Peyer's patch (tissue), 4 donors: ENCODE measurements at regions not wholly inside any gene's neighbourhood (a gene's known extent, or its start where the extent isn't known, plus 50 kb on each side); places are given as distances from the start of the nearest gene placed in this dataset.

ENCODE experiments used
- DNase-seq, 3 donors: peaks; one replicate each; pipeline ENCODE4 v3.0.0-alpha.2; 2017 to 2019
- H3K27ac ChIP-seq, 4 donors: fragments of 200-600 bp; sonication (generic); one replicate each; pipeline ENCODE4 v1.5.1; 2016 to 2019
- H3K27me3 ChIP-seq, 2 donors: fragments of 200-600 bp; sonication (generic); one replicate each; pipeline ENCODE4 v1.5.1; 2019
- H3K36me3 ChIP-seq, 3 donors: fragments of 200-600 bp; sonication (generic); one replicate each; pipeline ENCODE4 v1.5.1; 2016 to 2019
- H3K4me1 ChIP-seq, 4 donors: fragments of 200-600 bp; sonication (generic); one replicate each; pipeline ENCODE4 v1.5.1; 2016 to 2019
- H3K4me3 ChIP-seq, 4 donors: fragments of 200-600 bp; sonication (generic); 1 replicate in 3 of 4; 2 replicates in 1 of 4; pipeline ENCODE4 v1.5.1; 2016 to 2019; ENCODE audit warnings: mild to moderate bottlenecking in 1 of 4
- H3K9me3 ChIP-seq, 4 donors: fragments of 200-600 bp; sonication (generic); one replicate each; pipeline ENCODE4 v1.5.1; 2016 to 2019; ENCODE audit warnings: mild to moderate bottlenecking in 1 of 4
- POLR2A ChIP-seq, 2 donors: fragments of 450-650 bp; IDR thresholded peaks; one replicate each; pipeline ENCODE4 v1.5.1; 2017; ENCODE audit warnings: antibody characterized with exemption in 2 of 2, mild to moderate bottlenecking in 2 of 2, moderate library complexity in 2 of 2
- TF ChIP-seq, protein P1 (sequence below), 6 experiments: fragments of 450-650 bp in 4 of 6; fragments of 200-600 bp in 2 of 6; sonication (generic) in 1 of 6; IDR thresholded peaks; one replicate each; pipeline ENCODE4 v1.5.1; 2017 to 2019; ENCODE audit warnings: antibody characterized with exemption in 6 of 6, mild to moderate bottlenecking in 3 of 6, moderate library complexity in 1 of 6

GRCh38 chr21:41663805-41664788, 102.8 kb downstream of the RIPK4 start:
- DNase-seq: peak in 2 of 3 donors; percentile 86 to 91
- Histone ChIP-seq H3K27ac (peak overlapping the region in 2 of 4 donors; percentile 37 to 59), H3K36me3 (no peaks in the 10 kb centered on the region), H3K9me3 (no peaks in the 10 kb centered on the region), H3K4me1 (peaks cover 0 to 18% (median 0%) of the 10 kb centered on the region in 4 donors), H3K27me3 (no peaks in the 10 kb centered on the region), H3K4me3 (peak overlapping the region in 2 of 4 donors; percentile 21 to 33)
- TF ChIP-seq, protein P1, sequence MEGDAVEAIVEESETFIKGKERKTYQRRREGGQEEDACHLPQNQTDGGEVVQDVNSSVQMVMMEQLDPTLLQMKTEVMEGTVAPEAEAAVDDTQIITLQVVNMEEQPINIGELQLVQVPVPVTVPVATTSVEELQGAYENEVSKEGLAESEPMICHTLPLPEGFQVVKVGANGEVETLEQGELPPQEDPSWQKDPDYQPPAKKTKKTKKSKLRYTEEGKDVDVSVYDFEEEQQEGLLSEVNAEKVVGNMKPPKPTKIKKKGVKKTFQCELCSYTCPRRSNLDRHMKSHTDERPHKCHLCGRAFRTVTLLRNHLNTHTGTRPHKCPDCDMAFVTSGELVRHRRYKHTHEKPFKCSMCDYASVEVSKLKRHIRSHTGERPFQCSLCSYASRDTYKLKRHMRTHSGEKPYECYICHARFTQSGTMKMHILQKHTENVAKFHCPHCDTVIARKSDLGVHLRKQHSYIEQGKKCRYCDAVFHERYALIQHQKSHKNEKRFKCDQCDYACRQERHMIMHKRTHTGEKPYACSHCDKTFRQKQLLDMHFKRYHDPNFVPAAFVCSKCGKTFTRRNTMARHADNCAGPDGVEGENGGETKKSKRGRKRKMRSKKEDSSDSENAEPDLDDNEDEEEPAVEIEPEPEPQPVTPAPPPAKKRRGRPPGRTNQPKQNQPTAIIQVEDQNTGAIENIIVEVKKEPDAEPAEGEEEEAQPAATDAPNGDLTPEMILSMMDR (IDR thresholded peaks at IDR 0.05): peak in 3 of 6 experiments; percentile 16 to 36 (median 34)
- no peak for TF ChIP-seq POLR2A (IDR thresholded peaks at IDR 0.05)

GRCh38 chr21:41662761-41663160, 104.1 kb downstream of the RIPK4 start:
- H3K36me3 ChIP-seq: no peaks in the 10 kb centered on the region
- TF ChIP-seq, protein P1 (IDR thresholded peaks at IDR 0.05): no peak
- no peak for TF ChIP-seq POLR2A (IDR thresholded peaks at IDR 0.05)
- no peak overlapping the region for H3K4me3 ChIP-seq
- peak in 1 of 3 donors; percentile 32 for DNase-seq
- H3K4me1 ChIP-seq: peaks cover 0 to 18% (median 0%) of the 10 kb centered on the region in 4 donors
- no peak overlapping the region for H3K27ac ChIP-seq
- H3K9me3 ChIP-seq: no peaks in the 10 kb centered on the region
- H3K27me3 ChIP-seq: no peaks in the 10 kb centered on the region

DNA sequence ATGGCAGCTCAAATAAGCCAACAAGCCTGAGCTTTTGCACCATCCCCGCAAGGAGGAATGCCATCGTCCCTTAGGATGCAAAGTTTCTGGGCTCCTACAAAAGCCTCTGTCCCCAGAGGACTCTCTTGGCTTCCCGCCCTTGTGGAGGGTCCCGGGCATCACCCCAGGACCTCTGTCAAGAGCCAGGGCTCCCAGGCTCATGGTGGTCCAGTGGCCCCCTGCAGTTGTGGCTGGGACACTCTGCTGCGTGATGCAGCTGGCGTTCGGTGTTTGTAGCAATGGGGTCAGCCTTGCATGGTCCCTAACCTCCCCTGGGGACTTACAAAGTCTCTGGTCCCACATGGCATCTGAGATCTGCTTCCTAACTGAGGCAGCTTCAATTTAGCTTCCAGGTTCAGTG, 104.7 kb downstream of the RIPK4 start:
- no peaks in the 10 kb centered on the region for H3K9me3 ChIP-seq
- DNase-seq: peak in 1 of 3 donors; percentile 21
- peaks cover 0 to 18% (median 0%) of the 10 kb centered on the region in 4 donors for H3K4me1 ChIP-seq
- TF ChIP-seq POLR2A (IDR thresholded peaks at IDR 0.05): no peak
- TF ChIP-seq, protein P1 (IDR thresholded peaks at IDR 0.05): no peak
- no peak overlapping the region for H3K4me3 ChIP-seq
- H3K36me3 ChIP-seq: no peaks in the 10 kb centered on the region
- H3K27ac ChIP-seq: no peak overlapping the region
- no peaks in the 10 kb centered on the region for H3K27me3 ChIP-seq

DNA sequence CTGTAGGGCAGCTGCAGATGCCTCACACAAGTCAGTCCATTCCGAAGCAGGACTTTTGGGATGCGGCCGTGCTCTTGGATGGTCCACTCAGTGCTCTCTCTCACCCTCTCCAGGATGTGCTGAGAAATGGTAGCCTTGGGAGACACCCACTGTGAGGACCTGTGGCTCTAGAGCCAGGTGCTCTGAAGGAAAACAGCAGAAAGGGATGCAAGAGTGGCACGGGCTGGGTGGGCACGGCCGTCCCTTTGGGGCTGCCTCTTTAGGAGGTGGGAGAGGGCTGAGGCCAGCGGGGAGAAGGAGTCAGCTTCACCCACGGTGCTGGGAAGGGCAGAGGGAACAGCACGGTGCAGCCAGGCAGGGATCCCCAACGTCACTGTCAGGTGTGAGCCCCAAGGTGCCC, 106.1 kb downstream of the RIPK4 start:
- H3K4me3 ChIP-seq: no peak overlapping the region
- DNase-seq: peak in 1 of 3 donors; percentile 26
- TF ChIP-seq, protein P1 (IDR thresholded peaks at IDR 0.05): no peak
- no peak for TF ChIP-seq POLR2A (IDR thresholded peaks at IDR 0.05)
- no peaks in the 10 kb centered on the region for H3K36me3 ChIP-seq
- no peaks in the 10 kb centered on the region for H3K27me3 ChIP-seq
- no peak overlapping the region for H3K27ac ChIP-seq
- H3K4me1 ChIP-seq: peaks cover 0 to 18% (median 0%) of the 10 kb centered on the region in 4 donors
- no peaks in the 10 kb centered on the region for H3K9me3 ChIP-seq

DNA sequence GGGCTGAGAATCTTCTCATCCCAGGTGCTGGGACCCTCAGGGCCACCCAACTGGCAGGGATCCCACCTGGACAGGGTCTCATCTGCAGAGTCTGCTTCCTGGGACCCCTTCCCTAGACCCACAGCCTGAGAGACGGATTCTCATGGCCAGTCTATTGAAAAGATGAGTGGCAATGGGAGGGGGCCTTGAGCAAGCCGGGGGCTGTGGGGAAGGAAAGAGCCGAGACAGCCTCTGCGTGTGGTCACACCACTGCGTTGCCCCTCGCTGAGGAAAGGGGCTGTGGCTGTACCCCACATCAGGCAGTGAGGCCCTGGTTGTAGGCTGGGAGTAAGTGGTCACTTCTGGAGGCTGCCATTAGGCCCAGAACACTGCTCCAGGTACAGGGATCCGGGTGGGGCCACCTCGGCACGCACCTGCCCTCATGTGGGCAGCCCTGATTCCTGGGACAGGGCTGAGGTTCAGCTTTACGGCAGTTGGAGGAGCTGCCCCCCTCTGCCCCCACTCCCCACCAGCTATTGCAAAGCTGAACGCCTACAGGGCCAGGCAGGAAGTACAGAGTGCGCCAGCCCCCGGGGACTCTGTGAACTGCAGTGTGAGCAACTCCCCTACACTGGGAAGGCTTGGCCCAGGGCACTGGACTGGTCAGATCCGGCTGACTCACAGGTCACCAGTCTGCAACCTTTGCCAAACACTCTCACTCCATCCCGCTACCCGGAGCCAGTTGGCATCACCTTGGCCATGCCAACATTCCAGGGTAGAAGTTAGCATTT, 106.9 kb downstream of the RIPK4 start:
- Histone ChIP-seq H3K4me1 (peaks cover 0 to 13% (median 0%) of the 10 kb centered on the region in 4 donors), H3K27me3 (no peaks in the 10 kb centered on the region), H3K36me3 (no peaks in the 10 kb centered on the region), H3K9me3 (no peaks in the 10 kb centered on the region), H3K27ac (no peak overlapping the region), H3K4me3 (no peak overlapping the region)
- peak in 1 of 3 donors; percentile 49 for DNase-seq
- no peak for TF ChIP-seq POLR2A (IDR thresholded peaks at IDR 0.05)
- TF ChIP-seq, protein P1 (IDR thresholded peaks at IDR 0.05): no peak
